ENCODE measurements at regions not wholly inside any gene's neighbourhood (a gene's known extent, or its start where the extent isn't known, plus 50 kb on each side); places are given as distances from the start of the nearest gene placed in this dataset.
A peak's percentile ranks its signal among the peaks of the same experiment; 100 is the strongest.
"Not testable (repeated sequence)": the region's sequence is repeated elsewhere in the genome, so short reads cannot be mapped to it uniquely, and the experiment has no call there.

- Histone ChIP-seq H3K9me3 (ENCODE audit: control insufficient read depth, low read depth, low read length) (no peaks in the 10 kb centered on the region), H2BK20ac (ENCODE audit: low read depth, low read length, poor library complexity, severe bottlenecking) (no peak overlapping the region), H3K4ac (ENCODE audit: low read depth, low read length) (no peak overlapping the region), H3K14ac (ENCODE audit: insufficient read depth, low read length) (no peak overlapping the region), H3K18ac (ENCODE audit: insufficient read length, low read depth, low read length) (no peak overlapping the region), H3K4me1 (ENCODE audit: insufficient read depth, low read length) (peaks cover 2% of the 10 kb centered on the region; the same call in 1 of the 2 replicates), H4K20me1 (ENCODE audit: control insufficient read depth, insufficient read depth, insufficient read length) (no peaks in the 10 kb centered on the region), H3K27ac (ENCODE audit: insufficient read length, low read depth, low read length) (no peak overlapping the region), H2BK12ac (ENCODE audit: insufficient read length, low read depth, low read length) (no peak overlapping the region), H3K56ac (ENCODE audit: insufficient read length, low read depth, low read length) (no peak overlapping the region), H3K79me2 (ENCODE audit: insufficient read depth, low read length) (no peaks in the 10 kb centered on the region), H2BK5ac (ENCODE audit: insufficient read length, low read length) (no peak overlapping the region), H3K27me3 (ENCODE audit: insufficient read depth, low read length) (0 out of 2 replicates have a peak, but pooled peaks cover 2% of the 10 kb centered on the region), H3K23me2 (ENCODE audit: insufficient read length, low read depth, low read length, poor library complexity, severe bottlenecking) (no peaks in the 10 kb centered on the region), H2AK5ac (ENCODE audit: insufficient read length, low read length) (no peak overlapping the region), H2BK120ac (ENCODE audit: low read depth, low read length, poor library complexity, severe bottlenecking) (no peak overlapping the region), H3K23ac (ENCODE audit: insufficient read length, low read depth, low read length) (no peak overlapping the region), H3K4me2 (ENCODE audit: insufficient read depth, insufficient read length, low read length) (no peak overlapping the region), H4K91ac (ENCODE audit: insufficient read length, low read depth, low read length) (no peak overlapping the region), H3K79me1 (ENCODE audit: insufficient read depth, low read depth, low read length, poor library complexity, severe bottlenecking) (no peaks in the 10 kb centered on the region), H3K9ac (ENCODE audit: extremely low read depth, insufficient read length, low read length) (no peak overlapping the region), H4K8ac (replicated peaks; ENCODE audit: insufficient read length, low read depth, low read length) (no peak overlapping the region), H2AFZ (ENCODE audit: low read length) (no peak overlapping the region), H3T11ph (ENCODE audit: low read length) (no peak overlapping the region), H4K5ac (ENCODE audit: insufficient read length, low read depth, low read length) (no peak overlapping the region), H2BK15ac (ENCODE audit: low read depth, low read length) (no peak overlapping the region)
- H3K4me3 Mint-ChIP-seq = no peak overlapping the region
- peak overlapping the region in 1 of 3 experiments; percentile 39; a peak in 1 of 7 replicates for H3K27ac Mint-ChIP-seq
- TF ChIP-seq CTCF (conservative IDR thresholded peaks at IDR 0.05) = no peak
- WGBS (ENCODE audit: extremely low coverage, insufficient read length, low lambda C conversion rate) = no CpG with 5 or more reads among the region's 22 CpGs
- H3K4me1 Mint-ChIP-seq = peaks cover 26 to 34% of the 10 kb centered on the region in 2 experiments
- H3K36me3 Mint-ChIP-seq (ENCODE audit: insufficient read depth in 1 of 3, low read depth in 3 of 3) = no peaks in the 10 kb centered on the region
- DNase-seq = no peak
- H3K9me3 Mint-ChIP-seq = no peaks in the 10 kb centered on the region; a peak in 2 of 5 replicates
- peaks cover 71% of the 10 kb centered on the region for H3K27me3 Mint-ChIP-seq (ENCODE audit: low read depth)
Observed at GRCh38 chr22:23498811-23499798, 81.0 kb downstream of the IGLL1 start.

- Mint-ChIP-seq H3K4me1 (peaks cover 26 to 34% of the 10 kb centered on the region in 2 experiments), H3K27me3 (ENCODE audit: low read depth) (peaks cover 66% of the 10 kb centered on the region)
- not testable (repeated sequence) for H3K23ac ChIP-seq (ENCODE audit: insufficient read length, low read depth, low read length); H4K8ac ChIP-seq (replicated peaks; ENCODE audit: insufficient read length, low read depth, low read length); DNase-seq; H2AK5ac ChIP-seq (ENCODE audit: insufficient read length, low read length); H3K27me3 ChIP-seq (ENCODE audit: insufficient read depth, low read length); H2AFZ ChIP-seq (ENCODE audit: low read length); H3K27ac ChIP-seq (ENCODE audit: insufficient read length, low read depth, low read length); H2BK120ac ChIP-seq (ENCODE audit: low read depth, low read length, poor library complexity, severe bottlenecking); H3T11ph ChIP-seq (ENCODE audit: low read length); H3K14ac ChIP-seq (ENCODE audit: insufficient read depth, low read length); H3K56ac ChIP-seq (ENCODE audit: insufficient read length, low read depth, low read length); H3K36me3 Mint-ChIP-seq (ENCODE audit: insufficient read depth in 1 of 3, low read depth in 3 of 3); H3K4me2 ChIP-seq (ENCODE audit: insufficient read depth, insufficient read length, low read length); H4K91ac ChIP-seq (ENCODE audit: insufficient read length, low read depth, low read length); H3K27ac Mint-ChIP-seq; H2BK12ac ChIP-seq (ENCODE audit: insufficient read length, low read depth, low read length); H2BK5ac ChIP-seq (ENCODE audit: insufficient read length, low read length); H3K23me2 ChIP-seq (ENCODE audit: insufficient read length, low read depth, low read length, poor library complexity, severe bottlenecking); H3K9me3 Mint-ChIP-seq; H2BK15ac ChIP-seq (ENCODE audit: low read depth, low read length); H3K4me3 Mint-ChIP-seq; H4K5ac ChIP-seq (ENCODE audit: insufficient read length, low read depth, low read length); H2BK20ac ChIP-seq (ENCODE audit: low read depth, low read length, poor library complexity, severe bottlenecking); H3K9me3 ChIP-seq (ENCODE audit: control insufficient read depth, low read depth, low read length); H3K79me1 ChIP-seq (ENCODE audit: insufficient read depth, low read depth, low read length, poor library complexity, severe bottlenecking); H3K18ac ChIP-seq (ENCODE audit: insufficient read length, low read depth, low read length); H3K9ac ChIP-seq (ENCODE audit: extremely low read depth, insufficient read length, low read length); H3K79me2 ChIP-seq (ENCODE audit: insufficient read depth, low read length); H3K4ac ChIP-seq (ENCODE audit: low read depth, low read length); H4K20me1 ChIP-seq (ENCODE audit: control insufficient read depth, insufficient read depth, insufficient read length); H3K4me1 ChIP-seq (ENCODE audit: insufficient read depth, low read length)
- WGBS (ENCODE audit: extremely low coverage, insufficient read length, low lambda C conversion rate) = no CpG with 5 or more reads among the region's 6 CpGs
Observed at GRCh38 chr22:23497889-23498288, 82.2 kb downstream of the IGLL1 start.

All from H9 (cell line).